ENCODE measurements at regions not wholly inside any gene's neighbourhood (a gene's known extent, or its start where the extent isn't known, plus 50 kb on each side); places are given as distances from the start of the nearest gene placed in this dataset.

DNA sequence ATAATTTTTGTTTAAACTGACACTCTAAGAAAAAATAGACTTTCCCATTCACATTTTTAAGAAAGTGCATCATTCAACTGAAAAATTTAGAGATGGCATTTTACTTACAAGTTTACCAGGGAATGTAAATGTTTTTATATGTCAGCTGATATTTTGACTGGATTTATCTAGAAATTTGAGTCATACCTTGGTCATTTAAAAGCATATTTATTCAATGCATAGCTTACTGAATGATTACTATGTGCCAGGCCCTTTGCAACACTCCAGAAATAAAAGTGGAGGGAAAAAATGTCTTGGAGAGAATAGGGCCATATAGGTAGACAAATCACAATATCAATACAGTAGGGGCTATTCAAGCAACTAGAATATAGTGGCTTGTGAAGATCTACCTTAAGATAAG, 98.4 kb upstream of the FAM3C start:
- Mint-ChIP-seq H3K27ac (ENCODE audit: low read depth, unreplicated experiment) (no peak overlapping the region), H3K9me3 (ENCODE audit: unreplicated experiment) (no peaks in the 10 kb centered on the region), H3K27me3 (ENCODE audit: insufficient read depth, unreplicated experiment) (no peaks in the 10 kb centered on the region), H3K4me3 (ENCODE audit: unreplicated experiment) (no peak overlapping the region), H3K36me3 (ENCODE audit: insufficient read depth, unreplicated experiment) (no peaks in the 10 kb centered on the region), H3K4me1 (ENCODE audit: insufficient read depth, unreplicated experiment) (peaks cover 5% of the 10 kb centered on the region)
- intact Hi-C loops (cut with micrococcal nuclease) = no loop called here
- ChIA-PET POLR2A (interaction anchor here (1.3 kb wide), 1 partner anchor 99 kb away, joined by 3 read pairs; the partner anchor contains the start of gene FAM3C), CTCF (interaction anchor here (0.6 kb wide), 1 partner anchor 48 kb away, joined by 3 read pairs; no protein-coding TSS in a partner anchor)
- no TSS peak for BruUV-seq (replicated peaks)
- TF ChIP-seq, protein P1, sequence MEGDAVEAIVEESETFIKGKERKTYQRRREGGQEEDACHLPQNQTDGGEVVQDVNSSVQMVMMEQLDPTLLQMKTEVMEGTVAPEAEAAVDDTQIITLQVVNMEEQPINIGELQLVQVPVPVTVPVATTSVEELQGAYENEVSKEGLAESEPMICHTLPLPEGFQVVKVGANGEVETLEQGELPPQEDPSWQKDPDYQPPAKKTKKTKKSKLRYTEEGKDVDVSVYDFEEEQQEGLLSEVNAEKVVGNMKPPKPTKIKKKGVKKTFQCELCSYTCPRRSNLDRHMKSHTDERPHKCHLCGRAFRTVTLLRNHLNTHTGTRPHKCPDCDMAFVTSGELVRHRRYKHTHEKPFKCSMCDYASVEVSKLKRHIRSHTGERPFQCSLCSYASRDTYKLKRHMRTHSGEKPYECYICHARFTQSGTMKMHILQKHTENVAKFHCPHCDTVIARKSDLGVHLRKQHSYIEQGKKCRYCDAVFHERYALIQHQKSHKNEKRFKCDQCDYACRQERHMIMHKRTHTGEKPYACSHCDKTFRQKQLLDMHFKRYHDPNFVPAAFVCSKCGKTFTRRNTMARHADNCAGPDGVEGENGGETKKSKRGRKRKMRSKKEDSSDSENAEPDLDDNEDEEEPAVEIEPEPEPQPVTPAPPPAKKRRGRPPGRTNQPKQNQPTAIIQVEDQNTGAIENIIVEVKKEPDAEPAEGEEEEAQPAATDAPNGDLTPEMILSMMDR (IDR thresholded peaks at IDR 0.05; ENCODE audit: unreplicated experiment) = no peak
- DNase-seq (ENCODE audit: unreplicated experiment) = no peak

DNA sequence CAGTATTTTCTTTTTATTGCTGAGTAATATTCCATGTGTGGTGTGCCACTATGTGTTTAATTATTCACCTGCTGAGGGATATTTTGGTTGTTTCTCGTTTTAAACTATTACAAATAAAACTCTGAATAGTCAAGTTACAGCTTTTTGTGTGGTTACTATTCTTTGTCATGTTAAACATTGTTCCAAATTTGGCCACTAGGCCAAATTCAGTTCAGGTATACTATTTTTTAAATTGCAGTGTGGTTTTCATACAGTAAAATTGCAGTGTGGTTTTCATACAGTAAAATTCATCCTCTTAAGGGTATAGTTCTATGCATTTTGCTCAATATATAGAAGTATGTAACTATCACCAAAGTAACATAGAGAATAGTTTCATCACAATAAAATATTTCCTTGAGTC, 97.4 kb upstream of the FAM3C start:
- BruUV-seq (replicated peaks) = no TSS peak
- Mint-ChIP-seq H3K9me3 (ENCODE audit: unreplicated experiment) (no peaks in the 10 kb centered on the region), H3K27ac (ENCODE audit: low read depth, unreplicated experiment) (no peak overlapping the region), H3K4me3 (ENCODE audit: unreplicated experiment) (no peak overlapping the region), H3K27me3 (ENCODE audit: insufficient read depth, unreplicated experiment) (no peaks in the 10 kb centered on the region), H3K4me1 (ENCODE audit: insufficient read depth, unreplicated experiment) (peaks cover 5% of the 10 kb centered on the region), H3K36me3 (ENCODE audit: insufficient read depth, unreplicated experiment) (no peaks in the 10 kb centered on the region)
- DNase-seq (ENCODE audit: unreplicated experiment) = no peak
- intact Hi-C loops (cut with micrococcal nuclease) = no loop called here
- TF ChIP-seq, protein P1 (IDR thresholded peaks at IDR 0.05; ENCODE audit: unreplicated experiment) = no peak
- POLR2A ChIA-PET = interaction anchor here (0.6 kb wide), 1 partner anchor 57 kb away, joined by 3 read pairs; no protein-coding TSS in a partner anchor
- CTCF ChIA-PET = no interaction called here

DNA sequence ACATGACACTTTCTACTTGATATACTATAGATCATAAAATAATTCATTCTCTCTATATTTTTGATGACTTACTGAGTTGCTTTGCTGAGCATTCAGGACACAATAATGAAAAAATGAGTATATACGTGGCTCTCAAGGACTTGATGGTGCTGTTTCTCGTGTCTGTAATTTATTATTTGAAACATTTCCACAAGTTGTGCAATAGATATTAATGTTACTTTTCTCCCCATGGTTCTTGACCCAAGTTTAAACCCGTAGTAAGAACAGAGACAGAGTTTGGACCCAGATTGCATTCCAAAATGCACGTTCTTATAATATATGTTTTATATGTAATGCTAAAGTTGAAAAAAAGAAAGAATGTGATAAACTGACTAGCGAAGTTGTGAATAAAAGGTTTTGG, 94.2 kb upstream of the FAM3C start:
- H3K36me3 Mint-ChIP-seq (ENCODE audit: insufficient read depth, unreplicated experiment) = no peaks in the 10 kb centered on the region
- CTCF ChIA-PET = no interaction called here
- no TSS peak for BruUV-seq (replicated peaks)
- TF ChIP-seq, protein P1 (IDR thresholded peaks at IDR 0.05; ENCODE audit: unreplicated experiment) = no peak
- POLR2A ChIA-PET = no interaction called here
- no peak overlapping the region for H3K27ac Mint-ChIP-seq (ENCODE audit: low read depth, unreplicated experiment)
- no peaks in the 10 kb centered on the region for H3K9me3 Mint-ChIP-seq (ENCODE audit: unreplicated experiment)
- intact Hi-C loops (cut with micrococcal nuclease) = no loop called here
- no peak overlapping the region for H3K4me3 Mint-ChIP-seq (ENCODE audit: unreplicated experiment)
- H3K4me1 Mint-ChIP-seq (ENCODE audit: insufficient read depth, unreplicated experiment) = peaks cover 9% of the 10 kb centered on the region
- DNase-seq (ENCODE audit: unreplicated experiment) = no peak
- no peaks in the 10 kb centered on the region for H3K27me3 Mint-ChIP-seq (ENCODE audit: insufficient read depth, unreplicated experiment)

DNA sequence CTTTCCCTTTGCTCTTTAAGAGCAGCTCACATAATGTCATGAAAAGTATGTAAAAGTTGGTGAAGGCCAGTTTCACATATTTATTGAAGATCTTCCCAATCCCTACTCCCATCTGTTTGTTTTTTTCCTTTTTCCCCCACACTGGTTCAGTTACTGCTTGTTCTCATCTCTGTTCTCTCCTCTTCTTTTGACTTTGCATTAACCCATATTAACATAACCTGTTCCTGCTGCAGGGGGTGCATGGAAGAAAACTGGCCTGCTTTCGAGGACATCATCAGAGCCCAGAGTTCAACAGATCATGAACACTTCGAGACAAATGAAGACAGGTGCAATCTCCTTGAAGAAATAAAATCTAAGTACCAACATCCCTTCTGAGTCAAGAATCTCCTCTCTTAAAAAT, 93.3 kb upstream of the FAM3C start:
- Mint-ChIP-seq H3K36me3 (ENCODE audit: insufficient read depth, unreplicated experiment) (no peaks in the 10 kb centered on the region), H3K9me3 (ENCODE audit: unreplicated experiment) (no peaks in the 10 kb centered on the region), H3K27me3 (ENCODE audit: insufficient read depth, unreplicated experiment) (no peaks in the 10 kb centered on the region), H3K4me1 (ENCODE audit: insufficient read depth, unreplicated experiment) (peaks cover 10% of the 10 kb centered on the region), H3K4me3 (ENCODE audit: unreplicated experiment) (no peak overlapping the region), H3K27ac (ENCODE audit: low read depth, unreplicated experiment) (no peak overlapping the region)
- CTCF ChIA-PET = interaction anchor here (0.7 kb wide), 1 partner anchor 376 kb away, joined by 3 read pairs; no protein-coding TSS in a partner anchor
- no peak for DNase-seq (ENCODE audit: unreplicated experiment)
- TF ChIP-seq, protein P1 (IDR thresholded peaks at IDR 0.05; ENCODE audit: unreplicated experiment) = no peak
- intact Hi-C loops (cut with micrococcal nuclease) = no loop called here
- BruUV-seq (replicated peaks) = no TSS peak
- POLR2A ChIA-PET = no interaction called here
